Spleen (tissue), 11 donors: ENCODE measurements at regions not wholly inside any gene's neighbourhood (a gene's known extent, or its start where the extent isn't known, plus 50 kb on each side); places are given as distances from the start of the nearest gene placed in this dataset.
A peak's percentile ranks its signal among the peaks of the same experiment; 100 is the strongest.

Experiments
- DNase-seq: peaks from one replicate; pipeline ENCODE4 v3.0.0-alpha.2; 2020
- H3K27ac ChIP-seq, 8 donors: fragments of 200-600 bp; sonication (generic) in 7 of 8; 1 replicate in 4 of 8; 2 replicates in 4 of 8; pipeline versions ENCODE4 v1.5.0 to v1.8.0; 2016 to 2021; ENCODE audit warnings: inconsistent platforms in 4 of 8, mild to moderate bottlenecking in 4 of 8, moderate library complexity in 1 of 8
- H3K27me3 ChIP-seq, 7 donors: fragments of 200-600 bp; sonication (generic) in 6 of 7; replicated peaks in 1 of 7; 1 replicate in 4 of 7; 2 replicates in 3 of 7; pipeline versions ENCODE4 v1.5.0 to v1.8.0; 2016 to 2021; ENCODE audit warnings: inconsistent platforms in 3 of 7, mild to moderate bottlenecking in 1 of 7
- H3K36me3 ChIP-seq, 6 donors: fragments of 200-600 bp; sonication (generic) in 5 of 6; 1 replicate in 4 of 6; 2 replicates in 2 of 6; pipeline versions ENCODE4 v1.5.0 to v1.8.0; 2016 to 2021; ENCODE audit warnings: inconsistent platforms in 2 of 6
- H3K4me1 ChIP-seq, 6 donors: fragments of 200-600 bp; sonication (generic) in 5 of 6; 1 replicate in 3 of 6; 2 replicates in 3 of 6; pipeline versions ENCODE4 v1.5.0 to v1.8.0; 2016 to 2021; ENCODE audit warnings: inconsistent platforms in 3 of 6
- H3K4me3 ChIP-seq, 8 donors: fragments of 200-600 bp; sonication (generic) in 7 of 8; 1 replicate in 4 of 8; 2 replicates in 4 of 8; pipeline versions ENCODE4 v1.5.0 to v1.8.0; 2016 to 2021; ENCODE audit warnings: inconsistent platforms in 4 of 8, mild to moderate bottlenecking in 4 of 8, moderate library complexity in 2 of 8
- H3K9me3 ChIP-seq, 8 donors: fragments of 200-600 bp; sonication (generic) in 7 of 8; 1 replicate in 4 of 8; 2 replicates in 4 of 8; pipeline versions ENCODE4 v1.5.0 to v1.8.0; 2016 to 2021; ENCODE audit warnings: inconsistent platforms in 4 of 8
- CTCF ChIP-seq, 11 experiments: fragments of 200-600 bp in 7 of 11; fragments of 450-650 bp in 4 of 11; sonication (generic) in 4 of 11; IDR thresholded peaks in 8 of 11; conservative IDR thresholded peaks in 3 of 11; 1 replicate in 7 of 11; 2 replicates in 4 of 11; pipeline versions ENCODE4 v1.4.0 to v1.8.0; 2016 to 2021; ENCODE audit warnings: antibody characterized with exemption in 11 of 11, inconsistent platforms in 4 of 11, mild to moderate bottlenecking in 1 of 11
- POLR2A ChIP-seq, 3 donors: fragments of 450-650 bp; IDR thresholded peaks; one replicate each; pipeline ENCODE4 v1.5.1; 2017; ENCODE audit warnings: antibody characterized with exemption in 3 of 3, mild to moderate bottlenecking in 1 of 3
- POLR2AphosphoS5 ChIP-seq, 3 donors: sonication (generic); formaldehyde crosslinking; IDR thresholded peaks; one replicate each; pipeline ENCODE4 v1.5.1; 2017; ENCODE audit warnings: antibody characterized with exemption in 3 of 3
- WGBS, 5 donors: extraction: QIAGEN DNeasy Blood & Tissue Kit in 3 of 5; methylation state at CpG; one replicate each; pipeline versions ENCODE4 v1.1.5 to v1.1.7; 2013 to 2018; 5-methylcytosine and 5-hydroxymethylcytosine counted together
- intact Hi-C: fragments of 100-400 bp; cut with DNase I; formaldehyde crosslinking; loops from one replicate; pipeline ENCODE4 v1.15.0; 2023; ENCODE audit warnings: low total_unique reads
- donor health status: healthy with polysubstance abuse.
- donor health status: DM: no; HTN: no; CAD: no; lungs with moderate emphysema.
- donor health status: DM: no; HTN: no; CAD: no.
- donor health status: Bipolar disorder and iron deficiency.
- donor health status: healthy.
- donor health status: DM: no; HTN: no; CAD: no.
- donor health status: DM: yes; HTN: yes; CAD: no.

- Histone ChIP-seq H3K9me3 (no peaks in the 10 kb centered on the region), H3K27ac (peak overlapping the region in 2 of 8 donors; percentile 4 to 89), H3K36me3 (no peaks in the 10 kb centered on the region), H3K27me3 (no peaks in the 10 kb centered on the region), H3K4me3 (no peak overlapping the region), H3K4me1 (peaks cover 0 to 3% (median 0%) of the 10 kb centered on the region in 6 donors)
- DNase-seq, result no peak
- TF ChIP-seq POLR2A (IDR thresholded peaks at IDR 0.05) (no peak), CTCF (IDR thresholded peaks at IDR 0.05 in 8 of 11, conservative IDR thresholded peaks at IDR 0.05 in 3 of 11) (no peak), POLR2AphosphoS5 (IDR thresholded peaks at IDR 0.05) (no peak)
- intact Hi-C loops, result no loop called here
Observed at GRCh38 chr5:124839371-124839998, 93.0 kb upstream of the ZNF608 start.

DNA sequence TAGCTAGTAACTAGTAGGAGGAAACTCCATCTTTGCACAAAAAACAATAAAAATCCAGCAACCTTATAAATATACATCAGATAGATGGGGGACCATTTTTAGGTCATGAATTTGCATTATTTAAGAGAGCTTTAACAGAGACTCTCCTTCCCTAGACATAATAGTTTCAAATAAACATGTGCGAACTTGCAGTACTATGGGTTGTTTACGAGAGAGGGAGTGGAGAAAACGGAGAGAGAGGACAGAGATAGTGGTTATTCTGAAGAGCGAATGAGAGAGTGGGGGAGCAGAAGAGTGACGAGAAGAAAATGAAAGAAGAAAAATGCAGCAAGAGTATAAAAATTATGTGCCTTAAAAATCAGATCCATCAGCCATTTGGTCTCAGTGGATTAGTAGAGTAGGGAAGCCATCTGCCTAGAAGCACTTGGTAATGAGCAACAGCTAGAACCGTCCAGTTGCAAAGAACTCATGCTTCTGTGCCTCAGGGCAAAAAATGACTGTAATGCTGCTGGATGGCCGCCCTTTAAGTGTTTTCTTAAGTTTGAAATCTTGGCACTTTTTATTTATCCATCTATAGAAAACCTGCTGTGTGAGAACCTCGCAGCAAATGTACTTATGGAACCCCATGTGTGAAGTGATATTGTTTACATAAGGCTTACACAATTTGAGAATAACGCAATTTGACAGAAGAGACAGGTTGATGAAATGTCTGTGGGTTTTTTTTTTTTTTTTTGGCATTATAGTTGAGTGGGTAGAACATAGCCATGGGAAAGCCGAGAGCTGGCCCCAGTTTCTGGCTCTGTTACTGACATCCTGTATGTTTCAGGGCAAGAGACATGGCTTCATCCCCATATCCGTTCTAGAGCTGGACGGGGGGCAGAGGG, 95.6 kb upstream of the ZNF608 start:
- DNase-seq, result no peak
- H3K36me3 ChIP-seq, result no peaks in the 10 kb centered on the region
- 74 to 91% (median 83%) methylated on average over 12 of the region's 12 CpGs for WGBS, 5 donors
- peaks cover 0 to 3% (median 0%) of the 10 kb centered on the region in 6 donors for H3K4me1 ChIP-seq
- intact Hi-C loops, result no loop called here
- no peak for TF ChIP-seq POLR2A (IDR thresholded peaks at IDR 0.05)
- no peak for TF ChIP-seq CTCF (IDR thresholded peaks at IDR 0.05 in 8 of 11, conservative IDR thresholded peaks at IDR 0.05 in 3 of 11)
- no peak for TF ChIP-seq POLR2AphosphoS5 (IDR thresholded peaks at IDR 0.05)
- no peaks in the 10 kb centered on the region for H3K27me3 ChIP-seq
- H3K27ac ChIP-seq, result peak overlapping the region in 6 of 8 donors; percentile 37 to 89 (median 60)
- no peaks in the 10 kb centered on the region for H3K9me3 ChIP-seq
- H3K4me3 ChIP-seq, result no peak overlapping the region

DNA sequence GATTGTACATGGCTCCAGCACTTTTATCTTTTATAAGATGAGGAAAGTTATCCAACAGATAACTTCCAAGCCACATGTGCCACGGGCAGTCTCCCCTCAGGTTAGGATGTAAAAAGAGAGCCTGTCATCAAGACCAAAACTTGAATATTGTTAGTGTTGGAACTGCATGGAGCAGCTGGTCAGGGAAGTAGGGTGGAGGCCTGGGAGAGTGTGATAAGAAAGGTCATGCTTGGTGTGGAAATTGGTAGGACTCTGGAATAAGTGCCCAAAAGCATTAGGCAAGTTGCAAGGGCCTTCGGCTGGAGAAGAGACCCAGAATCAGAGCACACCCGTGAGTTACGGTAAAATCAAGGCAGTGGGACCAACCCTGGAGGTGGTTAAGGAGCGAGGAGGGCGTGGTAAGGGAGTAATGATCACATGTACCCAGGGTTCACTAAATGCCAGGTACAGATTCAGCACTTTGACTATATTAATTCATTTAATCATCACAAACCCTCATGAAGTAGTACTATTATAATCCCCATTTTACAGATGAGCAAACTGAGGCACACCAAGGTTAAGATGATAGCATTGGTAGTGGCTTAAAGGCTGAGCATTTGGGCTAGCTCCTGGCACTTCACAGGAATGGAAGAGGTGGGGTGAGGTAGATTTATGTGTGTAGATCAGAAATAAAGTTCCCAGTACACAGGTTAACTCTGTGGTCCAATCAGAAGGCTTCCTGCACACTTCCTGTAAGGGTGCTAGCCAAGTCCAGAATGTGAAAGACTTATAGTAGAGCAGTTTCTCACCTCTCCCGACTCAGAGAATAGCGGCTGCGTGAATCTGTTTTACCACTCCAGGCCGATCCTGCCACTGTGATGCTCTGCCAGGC, 96.5 kb upstream of the ZNF608 start:
- Histone ChIP-seq H3K36me3 (no peaks in the 10 kb centered on the region), H3K4me3 (no peak overlapping the region), H3K9me3 (no peaks in the 10 kb centered on the region), H3K4me1 (peaks cover 0 to 3% (median 0%) of the 10 kb centered on the region in 6 donors), H3K27ac (peak overlapping the region in 6 of 8 donors; percentile 37 to 89 (median 60)), H3K27me3 (no peaks in the 10 kb centered on the region)
- no peak for TF ChIP-seq POLR2A (IDR thresholded peaks at IDR 0.05)
- no peak for TF ChIP-seq POLR2AphosphoS5 (IDR thresholded peaks at IDR 0.05)
- no peak for TF ChIP-seq CTCF (IDR thresholded peaks at IDR 0.05 in 8 of 11, conservative IDR thresholded peaks at IDR 0.05 in 3 of 11)
- intact Hi-C loops, result no loop called here
- WGBS, 5 donors, result 69 to 88% (median 70%) methylated on average over 10 of the region's 10 CpGs
- DNase-seq, result no peak
